ENCODE measurements at regions not wholly inside any gene's neighbourhood (a gene's known extent, or its start where the extent isn't known, plus 50 kb on each side); places are given as distances from the start of the nearest gene placed in this dataset.
"Not testable (repeated sequence)": the region's sequence is repeated elsewhere in the genome, so short reads cannot be mapped to it uniquely, and the experiment has no call there.

DNA sequence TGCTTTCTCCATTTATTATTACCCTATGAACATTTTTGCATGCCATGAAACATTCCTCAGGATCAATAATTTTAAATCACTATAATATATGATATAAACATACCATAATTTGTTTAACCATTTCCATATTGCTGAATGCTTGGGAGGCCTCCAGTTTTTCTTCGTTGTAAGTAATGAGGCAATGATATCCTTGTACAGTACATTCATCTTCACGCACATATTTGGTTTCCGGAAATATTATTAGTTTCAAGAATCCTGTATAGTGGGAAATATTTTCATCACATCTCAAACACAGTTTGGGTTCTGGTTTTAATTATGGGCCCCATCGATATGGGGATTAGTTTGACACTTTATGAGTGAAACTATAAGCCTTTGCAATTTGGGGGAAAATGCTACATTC, 135.4 kb downstream of the HS3ST3B1 start:
- DNase-seq (ENCODE audit: extremely low spot score) = no peak
- no peak for TF ChIP-seq CTCF (IDR thresholded peaks at IDR 0.05; ENCODE audit: control extremely low read depth, extremely low read depth, low read depth, missing control alignments)
- POLR2A ChIA-PET = no interaction called here
- CTCF ChIA-PET = no interaction called here

- POLR2A ChIA-PET = no interaction called here
- no peak for DNase-seq (ENCODE audit: extremely low spot score)
- no peak for TF ChIP-seq CTCF (IDR thresholded peaks at IDR 0.05; ENCODE audit: control extremely low read depth, extremely low read depth, low read depth, missing control alignments)
- CTCF ChIA-PET = interaction anchor here (1.6 kb wide), 1 partner anchor 10 kb away, joined by 3 read pairs; no protein-coding TSS in a partner anchor
These were observed 133.6 kb downstream of the HS3ST3B1 start for GRCh38 chr17:14434506-14434905.

DNA sequence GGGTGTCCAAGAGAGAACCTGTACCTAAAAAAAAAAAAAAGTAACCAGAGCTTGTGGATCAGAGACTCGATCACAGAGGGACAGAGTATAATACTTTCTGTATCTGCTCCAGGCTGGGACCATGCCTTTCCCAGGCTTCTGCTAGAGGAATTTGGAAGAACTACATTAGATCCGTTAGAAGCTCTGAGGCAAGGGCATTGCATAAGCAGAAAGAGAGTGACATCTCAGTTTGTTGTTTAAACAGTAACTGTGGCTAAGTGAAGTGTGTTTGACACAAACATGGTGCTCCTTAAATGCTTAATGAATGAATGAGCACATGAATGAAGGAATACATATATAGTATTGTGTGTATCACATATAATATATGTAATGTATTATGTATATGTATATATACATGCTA, 131.2 kb downstream of the HS3ST3B1 start:
- TF ChIP-seq CTCF (IDR thresholded peaks at IDR 0.05; ENCODE audit: control extremely low read depth, extremely low read depth, low read depth, missing control alignments) = no peak
- DNase-seq (ENCODE audit: extremely low spot score) = no peak
- CTCF ChIA-PET = no interaction called here
- POLR2A ChIA-PET = no interaction called here

DNA sequence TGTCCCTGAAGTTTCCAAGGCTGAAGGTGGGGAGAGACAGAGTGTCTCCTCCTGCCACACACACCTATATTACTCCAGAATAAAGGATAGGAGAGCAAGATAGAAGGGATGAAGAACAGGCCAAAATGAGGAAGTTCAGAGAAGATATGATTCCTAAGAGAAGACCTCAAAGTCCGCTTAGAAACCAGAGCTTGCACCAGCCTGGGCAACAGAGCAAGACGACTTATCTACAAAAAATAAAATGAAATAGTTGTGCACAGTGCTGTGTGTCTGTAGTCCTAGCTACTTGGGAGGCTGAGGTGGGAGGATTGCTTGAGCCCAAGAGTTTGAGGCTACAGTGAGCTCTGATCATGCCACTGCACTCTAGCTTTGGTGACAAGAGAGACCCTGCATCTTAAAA, 128.2 kb downstream of the HS3ST3B1 start:
- POLR2A ChIA-PET = no interaction called here
- no peak for TF ChIP-seq CTCF (IDR thresholded peaks at IDR 0.05; ENCODE audit: control extremely low read depth, extremely low read depth, low read depth, missing control alignments)
- CTCF ChIA-PET = interaction anchor here (2.0 to 2.2 kb wide), 2 partner anchors 9 to 25 kb away, joined by 4 to 6 read pairs; no protein-coding TSS in a partner anchor
- no peak for DNase-seq (ENCODE audit: extremely low spot score)

DNA sequence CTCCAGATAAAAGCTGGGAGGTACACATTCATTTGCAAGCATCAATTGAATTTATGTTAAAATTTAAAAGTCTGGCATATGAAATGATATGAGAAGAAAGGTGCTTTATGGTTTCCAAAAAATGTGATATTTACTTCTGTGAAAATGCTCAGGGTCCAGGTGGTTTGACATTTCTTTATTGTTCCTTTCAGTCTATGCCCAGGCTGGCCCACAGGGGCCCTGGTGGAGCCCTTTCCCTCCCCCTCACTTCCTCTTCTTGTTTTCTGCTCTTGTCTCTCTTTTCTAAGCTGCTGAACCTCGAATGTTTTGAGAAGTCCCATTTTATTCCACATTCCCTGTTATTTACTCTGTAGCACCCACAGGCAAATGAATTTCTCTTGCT, 127.8 kb downstream of the HS3ST3B1 start:
- TF ChIP-seq CTCF (IDR thresholded peaks at IDR 0.05; ENCODE audit: control extremely low read depth, extremely low read depth, low read depth, missing control alignments) = no peak
- CTCF ChIA-PET = interaction anchor here (2.0 to 2.2 kb wide), 2 partner anchors 9 to 24 kb away, joined by 4 to 6 read pairs; no protein-coding TSS in a partner anchor
- POLR2A ChIA-PET = no interaction called here
- no peak for DNase-seq (ENCODE audit: extremely low spot score)

DNA sequence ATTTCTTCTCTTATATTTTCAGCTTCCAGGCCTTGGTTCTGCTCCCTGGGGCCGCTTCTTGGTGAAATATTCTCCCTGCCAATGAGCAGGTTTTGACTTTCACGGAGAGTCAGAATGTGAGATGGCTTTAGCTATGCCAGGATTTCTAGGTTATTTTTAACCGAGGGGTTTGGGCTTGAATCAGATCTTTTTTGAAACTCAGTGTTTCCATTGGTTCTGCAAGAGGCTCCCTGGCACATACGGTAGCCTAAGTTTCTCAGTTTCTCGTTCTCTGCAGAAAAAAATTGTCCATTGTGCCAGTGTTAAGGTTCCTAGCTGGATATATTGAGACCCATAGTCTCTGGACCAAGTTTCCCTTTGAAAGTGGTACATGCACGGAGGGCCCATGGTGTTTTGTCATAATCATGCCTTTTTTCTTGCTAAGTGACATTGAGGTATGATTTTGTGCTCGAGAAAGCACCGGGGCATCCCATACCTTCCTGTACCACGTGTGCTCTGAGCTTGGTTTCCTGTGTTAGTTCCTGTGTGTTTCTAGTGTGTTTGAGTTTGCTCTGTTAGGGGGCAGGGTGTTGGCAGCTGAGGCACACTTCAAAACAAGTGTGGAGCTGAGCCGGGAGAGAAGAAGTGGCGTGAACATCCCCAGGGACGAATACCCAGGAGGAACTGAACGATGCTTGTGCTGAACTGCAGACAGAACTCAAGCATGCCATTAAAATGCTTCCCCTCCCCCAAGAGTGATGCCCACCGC, 127.2 kb downstream of the HS3ST3B1 start:
- no peak for DNase-seq (ENCODE audit: extremely low spot score)
- ChIA-PET POLR2A (no interaction called here), CTCF (interaction anchor here (2.0 to 2.2 kb wide), 2 partner anchors 8 to 24 kb away, joined by 4 to 6 read pairs; no protein-coding TSS in a partner anchor)
- TF ChIP-seq CTCF (IDR thresholded peaks at IDR 0.05; ENCODE audit: control extremely low read depth, extremely low read depth, low read depth, missing control alignments) = no peak

- DNase-seq (ENCODE audit: extremely low spot score); POLR2A ChIA-PET: not testable (repeated sequence)
- CTCF ChIA-PET = interaction anchor here (1.8 kb wide), 1 partner anchor 11 kb away, joined by 4 read pairs; no protein-coding TSS in a partner anchor
These were observed 122.3 kb downstream of the HS3ST3B1 start for GRCh38 chr17:14423156-14423555.
